NCI-H82 treated with DMSO at 0.1 percent for 48 hours (cell line): ENCODE measurements at regions not wholly inside any gene's neighbourhood (a gene's known extent, or its start where the extent isn't known, plus 50 kb on each side); places are given as distances from the start of the nearest gene placed in this dataset.

Experiments used
- DNase-seq: peaks from one replicate; lab custom pipeline; 2025; ENCODE audit not compliant: unreplicated experiment; lab: John Stamatoyannopoulos, UW

GRCh38 chr1:30488324-30488913 lies 235.0 kb downstream of the MATN1 start:
- no peak for DNase-seq

- no peak for DNase-seq
Measured at GRCh38 chr1:30487042-30487441, 236.3 kb downstream of the MATN1 start.

- no peak for DNase-seq
Measured at GRCh38 chr1:30485072-30485471, 238.3 kb downstream of the MATN1 start.

- no peak for DNase-seq
Measured at GRCh38 chr1:30484668-30485067, 238.7 kb downstream of the MATN1 start.

GRCh38 chr1:30479575-30479974 lies 243.8 kb downstream of the MATN1 start:
- DNase-seq = no peak

GRCh38 chr1:30478799-30479563 lies 244.4 kb downstream of the MATN1 start:
- no peak for DNase-seq

GRCh38 chr1:30478283-30478682 lies 245.1 kb downstream of the MATN1 start:
- DNase-seq = no peak

- DNase-seq = no peak
Measured at GRCh38 chr1:30477588-30477987, 245.8 kb downstream of the MATN1 start.

- DNase-seq = no peak
Measured at GRCh38 chr1:30476911-30477459, 246.4 kb downstream of the MATN1 start.

- no peak for DNase-seq
Measured at GRCh38 chr1:30476476-30476875, 246.9 kb downstream of the MATN1 start.

- DNase-seq = no peak
Measured at GRCh38 chr1:30475966-30476365, 247.4 kb downstream of the MATN1 start.

- DNase-seq = no peak
Measured at GRCh38 chr1:30475201-30475600, 248.2 kb downstream of the MATN1 start.

GRCh38 chr1:30474818-30475200 lies 248.6 kb downstream of the MATN1 start:
- no peak for DNase-seq

GRCh38 chr1:30473922-30474817 lies 249.2 kb downstream of the MATN1 start:
- no peak for DNase-seq

GRCh38 chr1:30472526-30472925 lies 250.9 kb downstream of the MATN1 start:
- no peak for DNase-seq

GRCh38 chr1:30472009-30472408 lies 251.4 kb downstream of the MATN1 start:
- no peak for DNase-seq

GRCh38 chr1:30471307-30471706 lies 252.1 kb downstream of the MATN1 start:
- DNase-seq = no peak

- no peak for DNase-seq
Measured at GRCh38 chr1:30469426-30469825, 254.0 kb downstream of the MATN1 start.

- no peak for DNase-seq
Measured at GRCh38 chr1:30467101-30467500, 256.3 kb downstream of the MATN1 start.

- no peak for DNase-seq
Measured at GRCh38 chr1:30466610-30467009, 256.8 kb downstream of the MATN1 start.

GRCh38 chr1:30466026-30466425 lies 257.4 kb downstream of the MATN1 start:
- no peak for DNase-seq

GRCh38 chr1:30465096-30465495 lies 258.3 kb downstream of the MATN1 start:
- DNase-seq = no peak
